HEK293T (cell line): ENCODE measurements at regions not wholly inside any gene's neighbourhood (a gene's known extent, or its start where the extent isn't known, plus 50 kb on each side); places are given as distances from the start of the nearest gene placed in this dataset.

ENCODE experiments used
- BHLHE40 ChIP-seq: fragments of 450-650 bp; IDR thresholded peaks from 2 replicates; pipeline ENCODE4 v1.6.1; 2016; ENCODE audit warnings: mild to moderate bottlenecking, moderate library complexity, borderline replicate concordance
- ELF4 ChIP-seq: fragments of 450-650 bp; IDR thresholded peaks from 2 replicates; pipeline ENCODE4 v1.6.1; 2017; ENCODE audit warnings: antibody characterized with exemption
- FOXA1 ChIP-seq: fragments of 450-650 bp; IDR thresholded peaks from 2 replicates; pipeline ENCODE4 v1.6.1; 2016; ENCODE audit warnings: mild to moderate bottlenecking
- FOXK2 ChIP-seq: fragments of 450-650 bp; IDR thresholded peaks from 2 replicates; pipeline ENCODE4 v1.6.1; 2016; ENCODE audit warnings: mild to moderate bottlenecking
- FOXM1 ChIP-seq: fragments of 450-650 bp; IDR thresholded peaks from 2 replicates; pipeline ENCODE4 v1.6.1; 2017; ENCODE audit warnings: mild to moderate bottlenecking, borderline replicate concordance
- HDGF ChIP-seq: fragments of 450-650 bp; IDR thresholded peaks from 2 replicates; pipeline ENCODE4 v1.6.1; 2017; ENCODE audit warnings: antibody characterized with exemption, borderline replicate concordance
- LEF1 ChIP-seq: fragments of 450-650 bp; IDR thresholded peaks from 2 replicates; pipeline ENCODE4 v1.6.1; 2017; ENCODE audit warnings: mild to moderate bottlenecking, borderline replicate concordance
- NFRKB ChIP-seq: fragments of 450-650 bp; IDR thresholded peaks from 2 replicates; pipeline ENCODE4 v1.6.1; 2016; ENCODE audit warnings: mild to moderate bottlenecking, moderate library complexity
- SP1 ChIP-seq: fragments of 450-650 bp; IDR thresholded peaks from 2 replicates; pipeline ENCODE4 v1.6.1; 2017
- SUZ12 ChIP-seq: fragments of 450-650 bp; IDR thresholded peaks from 2 replicates; pipeline ENCODE4 v1.6.1; 2016; ENCODE audit warnings: mild to moderate bottlenecking
- TARDBP ChIP-seq: fragments of 450-650 bp; IDR thresholded peaks from 2 replicates; pipeline ENCODE4 v1.6.1; 2016
- TF ChIP-seq, protein P1 (sequence below): fragments of 450-650 bp; IDR thresholded peaks from 2 replicates; pipeline ENCODE4 v1.6.1; 2016

DNA sequence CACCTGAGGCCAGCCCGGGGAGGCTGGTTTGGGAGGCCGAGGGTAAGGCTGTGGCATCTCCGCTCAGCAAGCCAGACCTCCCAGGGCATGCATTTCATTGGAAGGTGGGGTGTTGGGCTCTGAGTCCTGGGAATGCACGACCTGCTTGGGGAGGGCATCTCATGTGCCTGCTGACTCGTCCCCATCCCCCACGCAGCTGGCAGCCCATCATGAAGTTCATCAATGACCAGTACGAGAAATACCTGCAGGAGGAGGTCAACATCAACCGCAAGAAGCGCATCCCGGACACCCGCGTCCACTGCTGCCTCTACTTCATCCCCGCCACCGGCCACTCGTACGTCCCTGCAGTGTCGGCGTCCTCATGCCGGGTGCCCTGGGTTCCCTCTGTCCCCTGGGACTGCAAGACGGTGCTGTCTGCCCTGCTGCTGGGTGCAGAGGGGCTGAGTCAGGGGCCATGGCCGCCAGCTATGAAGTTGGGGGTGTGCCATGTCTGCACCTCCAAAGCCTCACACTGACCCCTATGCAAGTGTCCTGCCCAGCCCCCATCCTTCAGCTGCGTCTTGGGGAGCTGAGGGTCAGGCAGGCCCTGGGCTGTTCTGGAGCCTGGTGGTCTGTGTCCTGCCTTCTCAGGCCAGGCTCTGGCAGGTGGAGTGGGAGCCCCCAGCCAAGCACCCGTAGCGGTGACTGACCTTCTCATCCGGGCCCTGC, 347.9 kb downstream of the SEC14L1 start:
- TF ChIP-seq TARDBP (no peak), NFRKB (no peak), FOXK2 (no peak), SP1 (no peak), HDGF (no peak), ELF4 (no peak), FOXA1 (no peak), LEF1 (no peak), BHLHE40 (no peak), FOXM1 (no peak), SUZ12 (no peak)
- TF ChIP-seq, protein P1, sequence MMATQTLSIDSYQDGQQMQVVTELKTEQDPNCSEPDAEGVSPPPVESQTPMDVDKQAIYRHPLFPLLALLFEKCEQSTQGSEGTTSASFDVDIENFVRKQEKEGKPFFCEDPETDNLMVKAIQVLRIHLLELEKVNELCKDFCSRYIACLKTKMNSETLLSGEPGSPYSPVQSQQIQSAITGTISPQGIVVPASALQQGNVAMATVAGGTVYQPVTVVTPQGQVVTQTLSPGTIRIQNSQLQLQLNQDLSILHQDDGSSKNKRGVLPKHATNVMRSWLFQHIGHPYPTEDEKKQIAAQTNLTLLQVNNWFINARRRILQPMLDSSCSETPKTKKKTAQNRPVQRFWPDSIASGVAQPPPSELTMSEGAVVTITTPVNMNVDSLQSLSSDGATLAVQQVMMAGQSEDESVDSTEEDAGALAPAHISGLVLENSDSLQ = no peak
